GM18868 (cell line): ENCODE measurements at regions not wholly inside any gene's neighbourhood (a gene's known extent, or its start where the extent isn't known, plus 50 kb on each side); places are given as distances from the start of the nearest gene placed in this dataset.
"Not testable (repeated sequence)": the region's sequence is repeated elsewhere in the genome, so short reads cannot be mapped to it uniquely, and the experiment has no call there.

Experiments
- ATAC-seq: cut with Tn5 transposase; IDR thresholded peaks from one replicate; pipeline ENCODE4 v1.9.1; 2021; ENCODE audit warnings: mild to moderate bottlenecking, moderate library complexity; ENCODE audit not compliant: unreplicated experiment

DNA sequence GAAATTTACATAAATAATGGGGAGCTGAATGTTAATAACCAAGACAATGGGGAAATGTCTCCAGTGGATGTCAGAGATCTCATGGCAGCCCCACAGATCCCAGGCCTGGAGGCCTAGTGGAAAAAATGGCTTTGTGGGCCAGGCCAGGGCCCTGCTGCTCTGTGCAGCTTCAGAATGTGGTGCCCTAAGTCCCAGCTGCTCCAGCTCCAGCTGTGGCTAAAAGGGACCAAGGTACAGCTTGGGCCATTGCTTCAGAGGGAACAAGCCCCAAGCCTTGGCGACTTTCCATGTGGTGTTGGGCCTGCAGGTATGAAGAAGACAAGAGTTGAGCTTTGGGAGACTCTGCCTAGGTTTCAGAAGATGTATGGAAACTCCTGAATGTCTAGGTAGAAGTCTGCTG, 658.2 kb downstream of the NUP35 start:
- ATAC-seq, result no peak

DNA sequence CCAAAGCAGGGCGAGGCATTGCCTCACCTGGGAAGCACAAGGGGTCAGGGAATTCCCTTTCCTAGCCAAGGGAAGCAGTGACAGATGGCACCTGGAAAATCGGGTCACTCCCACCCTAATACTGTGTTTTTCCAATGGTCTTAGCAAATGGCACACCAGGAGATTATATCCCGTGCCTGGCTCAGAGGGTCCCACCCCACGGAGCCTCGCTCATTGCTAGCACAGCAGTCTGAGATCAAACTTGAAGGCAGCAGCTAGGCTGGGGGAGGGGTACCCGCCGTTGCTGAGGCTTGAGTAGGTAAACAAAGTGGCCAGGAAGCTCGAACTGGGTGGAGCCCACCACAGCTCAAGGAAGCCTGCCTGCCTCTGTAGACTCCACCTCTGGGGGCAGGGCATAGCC, 664.6 kb downstream of the NUP35 start:
- ATAC-seq, result not testable (repeated sequence)

DNA sequence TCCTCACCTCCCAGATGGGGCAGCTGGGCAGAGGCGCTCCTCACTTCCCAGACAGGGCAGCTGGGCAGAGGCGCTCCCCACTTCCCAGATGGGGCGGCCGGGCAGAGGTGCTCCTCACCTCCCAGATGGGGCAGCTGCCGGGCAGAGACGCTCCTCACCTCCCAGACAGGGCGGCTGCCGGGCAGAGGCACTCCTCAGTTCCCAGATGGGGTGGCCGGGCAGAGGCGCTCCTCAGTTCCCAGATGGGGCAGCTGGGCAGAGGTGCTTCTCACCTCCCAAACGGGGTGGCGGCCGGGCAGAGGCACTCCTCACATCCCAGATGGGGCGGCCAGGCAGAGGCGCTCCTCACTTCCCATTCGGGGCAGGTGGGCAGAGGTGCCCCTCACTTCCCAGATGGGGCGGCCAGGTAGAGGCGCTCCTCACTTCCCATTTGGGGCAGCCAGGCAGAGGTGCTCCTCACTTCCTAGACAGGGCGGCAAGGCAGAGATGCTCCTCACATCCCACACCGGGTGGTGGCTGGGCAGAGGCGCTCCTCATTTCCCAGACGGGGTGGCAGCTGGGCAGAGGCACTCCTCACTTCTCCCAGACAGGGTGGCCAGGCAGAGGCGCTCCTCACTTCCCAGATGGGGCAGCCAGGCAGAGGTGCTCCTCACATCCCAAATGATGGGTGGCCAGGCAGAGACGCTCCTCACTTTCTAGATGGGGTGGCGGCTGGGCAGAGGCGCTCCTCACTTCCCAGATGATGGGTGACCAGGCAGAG, 668.1 kb downstream of the NUP35 start:
- not testable (repeated sequence) for ATAC-seq

DNA sequence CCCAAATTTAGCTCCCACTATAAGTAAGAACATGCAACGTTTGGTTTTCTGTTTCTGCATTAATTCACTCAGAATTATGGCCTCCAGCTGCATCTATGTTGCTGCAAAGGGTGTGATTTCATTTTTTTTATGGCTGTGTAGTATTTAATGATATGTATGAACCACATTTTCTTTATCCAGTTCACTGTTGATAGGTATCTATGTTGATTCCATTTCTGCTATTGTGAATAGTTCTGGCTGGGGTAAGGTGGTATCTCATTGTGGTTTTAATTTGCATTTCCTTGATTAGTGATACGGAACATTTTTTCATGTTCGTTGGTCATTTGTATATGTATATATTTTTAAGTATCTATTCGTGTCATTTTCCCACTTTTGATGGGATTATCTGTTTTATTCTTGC, 674.3 kb downstream of the NUP35 start:
- ATAC-seq, result no peak

DNA sequence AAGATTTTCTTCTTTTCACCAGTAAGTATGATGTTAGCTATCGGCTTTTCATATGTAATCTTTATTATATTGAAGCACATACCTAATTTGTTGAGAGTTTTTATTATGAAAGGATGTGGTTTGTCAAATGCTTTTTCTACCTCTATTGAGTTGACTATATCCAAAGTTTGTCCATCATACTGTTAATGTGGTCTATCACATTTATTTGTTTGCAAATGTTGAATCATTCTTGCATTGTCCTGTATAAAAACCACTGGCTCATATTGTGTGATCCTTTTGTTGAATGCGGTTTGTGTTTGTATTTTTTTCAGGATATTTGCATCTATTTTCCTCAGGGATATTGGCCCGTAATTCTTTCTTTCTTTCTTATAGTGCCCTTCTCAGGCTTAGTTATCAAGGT, 675.5 kb downstream of the NUP35 start:
- no peak for ATAC-seq

DNA sequence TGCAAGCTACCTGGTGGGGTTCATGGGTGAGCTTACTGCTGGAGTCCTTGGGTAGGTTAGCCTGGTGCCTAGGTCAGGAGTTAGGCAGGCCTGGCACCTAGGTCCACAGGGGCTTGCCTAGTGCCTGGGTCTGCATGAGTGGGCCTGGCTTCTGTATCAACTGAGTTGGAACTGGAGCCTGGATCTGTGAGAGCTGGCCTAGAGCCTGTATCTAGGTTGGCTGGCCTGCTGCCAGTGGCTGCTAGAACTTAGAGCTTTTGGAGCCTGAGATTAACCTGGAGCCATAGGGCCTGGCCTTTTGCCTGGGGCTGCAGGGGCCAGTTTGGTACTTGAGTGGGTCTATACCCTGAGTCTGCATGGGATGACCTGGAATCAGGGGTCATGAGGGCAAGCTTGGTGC, 679.4 kb downstream of the NUP35 start:
- ATAC-seq, result no peak

DNA sequence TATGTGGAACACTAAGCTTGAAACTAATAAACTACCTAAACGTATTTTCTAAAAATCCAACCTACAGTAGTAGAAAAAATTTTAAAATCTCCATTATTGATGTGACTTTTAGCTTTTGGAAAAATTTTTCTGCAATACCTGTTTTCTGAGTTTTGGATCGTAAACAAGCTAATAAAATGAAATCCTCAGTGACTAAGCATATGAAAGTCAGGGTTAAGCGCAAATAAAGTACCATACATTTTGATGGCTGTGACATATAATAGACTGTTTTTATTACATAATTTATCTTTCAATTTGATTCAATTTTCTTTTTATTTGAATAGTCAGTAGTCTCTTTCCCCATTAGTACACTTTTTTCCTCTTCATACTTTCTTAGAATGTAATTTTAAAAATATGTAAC, 683.6 kb downstream of the NUP35 start:
- no peak for ATAC-seq

DNA sequence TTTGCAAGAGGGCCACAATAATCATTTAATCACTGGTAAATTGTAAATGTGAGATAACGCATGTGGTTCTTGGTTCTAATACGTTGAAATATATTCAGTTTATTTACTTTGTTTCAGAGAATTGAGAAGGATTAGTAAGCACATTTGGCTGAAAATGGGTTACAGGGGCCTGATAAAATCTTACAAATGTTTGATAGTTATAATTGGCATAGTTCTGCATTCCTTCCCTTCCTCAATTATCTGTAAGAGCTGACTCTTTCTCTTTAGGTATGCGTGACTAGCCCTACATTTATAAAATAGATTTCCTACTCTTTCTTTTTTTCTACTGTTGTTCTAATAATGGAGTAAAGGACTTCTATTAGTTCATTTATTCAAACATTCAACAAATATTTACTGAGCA, 685.2 kb downstream of the NUP35 start:
- ATAC-seq, result no peak

DNA sequence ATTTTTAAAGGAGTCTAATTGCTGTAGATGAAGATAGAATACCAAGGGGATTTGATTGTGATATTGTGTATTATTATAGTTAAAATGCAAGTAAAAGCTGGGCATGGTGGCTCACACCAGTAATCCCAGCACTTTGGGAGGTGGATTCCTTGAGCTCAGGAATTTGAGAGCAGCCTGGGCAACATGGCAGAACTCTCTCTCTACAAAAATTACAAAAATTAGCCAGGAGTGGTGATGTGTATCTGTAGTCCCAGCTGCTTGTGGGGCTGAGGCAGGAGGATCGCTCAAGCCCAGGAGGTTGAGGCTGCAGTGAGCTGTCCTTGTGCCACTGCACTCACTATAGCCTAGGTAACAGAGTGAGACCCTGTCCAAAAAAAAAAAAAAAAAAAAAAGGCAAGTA, 687.0 kb downstream of the NUP35 start:
- ATAC-seq, result no peak

DNA sequence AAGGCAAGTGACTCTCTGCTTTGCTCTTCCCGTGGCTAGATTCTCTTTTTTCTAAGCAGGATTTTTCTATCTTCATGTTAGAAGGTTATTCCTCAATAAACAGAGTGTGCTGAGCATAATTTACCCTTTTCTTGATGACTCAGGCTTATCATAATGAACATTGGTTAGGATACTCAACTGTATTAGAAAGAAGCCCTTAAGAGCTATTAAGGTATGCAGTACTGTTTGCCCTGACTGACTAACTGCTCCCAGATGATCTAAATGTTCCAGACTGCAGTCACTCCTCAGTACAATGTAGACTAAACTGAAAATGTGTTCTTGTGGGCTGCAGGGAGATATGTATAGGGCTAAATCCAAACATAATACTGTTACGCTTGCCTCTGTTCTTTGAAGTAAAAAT, 687.8 kb downstream of the NUP35 start:
- ATAC-seq, result no peak

DNA sequence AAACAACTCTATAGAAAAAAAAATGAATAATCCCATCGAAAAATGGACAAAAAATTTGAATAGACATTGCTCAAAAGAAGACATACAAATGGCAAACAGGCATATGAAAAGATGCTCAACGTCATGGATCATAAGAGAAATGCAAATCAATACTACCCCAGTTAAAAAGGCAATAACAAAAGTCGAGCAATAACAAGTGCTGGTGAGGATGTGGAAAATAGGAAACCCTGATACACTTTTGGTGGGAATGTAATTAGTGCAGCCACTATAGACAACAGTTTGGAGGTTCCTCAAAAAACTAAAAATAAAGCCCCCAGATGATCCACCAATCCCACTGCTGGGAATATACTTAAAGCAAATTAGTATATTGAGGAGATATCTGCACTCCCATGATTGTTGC, 701.5 kb downstream of the NUP35 start:
- no peak for ATAC-seq

DNA sequence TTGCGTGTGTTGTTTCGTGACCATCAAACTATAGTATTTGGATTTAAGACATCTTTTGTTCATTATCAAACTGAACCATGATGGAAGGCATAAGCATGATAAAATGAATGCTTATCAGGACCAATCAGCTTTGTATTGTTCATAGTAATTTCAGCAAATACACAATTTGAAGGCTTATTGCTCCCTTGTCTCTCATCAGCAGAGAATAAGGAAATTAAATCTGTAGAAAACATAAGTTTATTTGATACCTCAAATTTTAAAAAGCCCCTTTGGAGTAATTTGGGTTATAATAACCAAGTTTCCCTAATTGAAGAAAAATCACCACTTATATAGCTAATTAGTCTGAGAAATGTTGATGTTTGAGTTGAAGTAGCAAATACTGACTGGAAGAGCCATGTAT, 705.7 kb downstream of the NUP35 start:
- no peak for ATAC-seq

DNA sequence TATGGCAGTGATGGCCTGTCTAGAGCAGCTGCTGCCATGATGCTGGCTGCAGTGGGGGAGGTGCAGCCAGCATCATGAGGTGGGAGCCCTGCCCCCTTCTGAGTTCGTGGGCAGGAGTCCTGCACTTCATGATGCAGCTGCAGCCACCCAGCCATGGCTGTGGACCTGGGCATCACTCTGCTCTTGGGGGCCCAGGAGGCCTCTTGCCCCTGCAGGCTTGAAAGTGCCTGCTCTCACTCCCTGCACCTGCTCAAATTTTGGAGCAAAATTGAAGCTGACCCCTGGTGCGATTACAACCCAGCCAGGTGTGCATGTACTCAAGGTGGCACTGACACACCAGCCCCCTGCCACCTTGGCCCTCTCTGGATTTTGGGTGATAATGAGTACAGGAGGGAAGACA, 712.9 kb downstream of the NUP35 start:
- no peak for ATAC-seq

DNA sequence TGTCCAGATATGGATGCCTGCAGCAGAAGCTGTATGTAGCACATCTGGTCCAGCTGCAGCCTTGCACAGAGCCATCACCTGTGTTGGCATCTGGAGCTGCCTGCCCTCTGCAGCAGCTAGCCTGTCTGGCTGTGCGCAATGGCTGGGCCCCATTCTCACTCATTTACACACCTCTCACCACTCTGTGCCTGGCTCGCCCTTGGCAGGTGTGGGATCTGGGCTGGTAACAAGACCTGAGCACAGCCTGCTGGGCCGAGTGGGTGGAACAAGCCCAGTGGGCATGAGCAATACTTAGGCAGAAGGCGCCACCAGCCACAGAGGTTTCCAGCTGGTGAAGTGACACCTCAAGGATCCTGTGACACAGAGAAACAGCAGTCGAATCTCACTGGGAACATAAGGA, 714.1 kb downstream of the NUP35 start:
- no peak for ATAC-seq

DNA sequence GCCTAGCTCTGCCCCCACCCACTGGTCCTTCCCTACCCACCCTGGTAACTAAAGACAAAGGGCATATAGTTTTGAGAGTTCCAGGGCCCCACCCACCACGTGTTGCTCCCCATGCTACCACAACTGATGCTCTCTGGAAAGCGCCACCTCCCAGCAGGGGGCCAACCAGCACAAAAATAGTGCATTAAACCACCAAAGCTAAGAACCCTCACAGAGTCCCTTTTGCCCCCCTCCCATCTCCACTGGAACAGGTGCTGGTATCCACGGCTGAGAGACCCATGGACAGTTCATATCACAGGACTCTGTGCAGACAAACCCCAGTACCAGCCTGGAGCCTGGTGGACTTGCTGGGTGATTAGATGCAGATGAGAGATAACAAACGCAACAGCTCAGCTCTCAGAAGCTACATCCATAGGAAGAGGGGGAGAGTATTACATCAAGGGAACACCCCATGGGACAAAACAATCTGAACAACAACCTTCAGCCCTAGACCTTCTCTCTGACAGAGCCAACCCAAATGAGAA, 715.9 kb downstream of the NUP35 start:
- ATAC-seq, result no peak

DNA sequence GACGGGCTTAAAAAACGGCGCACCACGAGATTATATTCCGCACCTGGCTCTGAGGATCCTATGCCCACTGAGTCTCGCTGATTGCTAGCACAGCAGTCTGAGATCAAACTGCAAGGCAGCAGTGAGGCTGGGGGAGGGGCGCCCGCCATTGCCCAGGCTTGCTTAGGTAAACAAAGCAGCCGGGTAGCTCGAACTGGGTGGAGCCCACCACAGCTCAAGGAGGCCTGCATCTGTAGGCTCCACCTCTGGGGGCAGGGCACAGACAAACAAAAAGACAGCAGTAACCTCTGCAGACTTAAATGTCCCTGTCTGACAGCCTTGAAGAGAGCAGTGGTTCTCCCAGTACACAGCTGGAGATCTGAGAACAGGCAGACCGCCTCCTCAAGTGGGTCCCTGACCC, 725.6 kb downstream of the NUP35 start:
- ATAC-seq, result not testable (repeated sequence)

DNA sequence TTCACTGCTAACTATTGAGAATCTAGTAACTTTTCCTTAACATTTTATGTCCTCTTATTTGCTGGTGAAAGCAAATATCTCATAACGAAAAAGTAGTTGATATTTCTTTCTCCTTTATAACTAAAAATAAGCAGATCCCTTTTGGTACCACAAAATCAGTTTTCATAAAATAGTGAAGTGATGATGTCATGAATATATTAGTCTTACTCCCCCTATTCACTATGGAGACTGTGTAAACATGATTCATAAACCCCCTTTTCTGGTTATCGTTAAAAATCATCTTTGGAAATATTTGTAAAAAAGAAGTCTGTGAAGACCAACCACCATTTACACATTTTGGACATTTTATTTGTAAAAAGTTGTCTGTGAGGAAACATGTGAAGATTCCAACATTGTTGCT, 734.9 kb downstream of the NUP35 start:
- no peak for ATAC-seq

DNA sequence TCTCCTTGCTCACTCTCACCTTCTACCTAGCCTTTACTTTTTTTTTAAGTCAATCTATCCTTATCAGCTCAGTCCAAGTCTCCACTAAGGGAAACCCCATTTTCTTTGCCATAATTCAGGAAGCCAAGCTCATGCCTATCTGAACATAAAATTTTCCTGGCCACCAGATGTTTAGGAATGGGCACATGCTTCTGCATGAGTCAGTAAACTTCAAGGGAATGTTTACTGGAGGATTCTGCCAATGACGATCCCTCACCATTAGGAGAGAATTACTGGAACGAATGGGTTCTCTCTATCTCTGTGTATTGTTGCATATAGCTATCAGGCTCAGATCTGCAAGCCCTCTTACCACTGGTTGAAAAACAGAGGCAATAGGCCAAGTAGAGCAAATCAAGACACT, 731.7 kb upstream of the ZNF804A start:
- no peak for ATAC-seq

DNA sequence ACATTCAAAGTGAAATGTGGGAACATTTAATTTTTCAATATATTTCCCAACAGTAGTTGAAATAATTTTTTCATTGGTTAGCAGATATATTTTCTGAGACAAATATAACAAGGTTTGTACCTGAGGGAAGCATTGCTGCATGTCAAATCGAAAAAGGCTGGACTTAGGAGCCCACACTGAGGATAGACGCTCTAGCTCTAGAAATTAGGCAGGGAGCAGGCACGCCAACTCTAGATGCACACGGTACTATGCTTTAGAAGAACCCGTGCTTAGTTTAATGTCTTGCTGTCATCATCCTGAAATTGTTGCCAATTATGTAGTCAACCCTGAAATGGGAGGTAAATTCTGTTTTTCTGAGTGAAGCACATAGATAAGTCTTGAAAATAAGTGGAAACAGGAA, 731.1 kb upstream of the ZNF804A start:
- no peak for ATAC-seq

DNA sequence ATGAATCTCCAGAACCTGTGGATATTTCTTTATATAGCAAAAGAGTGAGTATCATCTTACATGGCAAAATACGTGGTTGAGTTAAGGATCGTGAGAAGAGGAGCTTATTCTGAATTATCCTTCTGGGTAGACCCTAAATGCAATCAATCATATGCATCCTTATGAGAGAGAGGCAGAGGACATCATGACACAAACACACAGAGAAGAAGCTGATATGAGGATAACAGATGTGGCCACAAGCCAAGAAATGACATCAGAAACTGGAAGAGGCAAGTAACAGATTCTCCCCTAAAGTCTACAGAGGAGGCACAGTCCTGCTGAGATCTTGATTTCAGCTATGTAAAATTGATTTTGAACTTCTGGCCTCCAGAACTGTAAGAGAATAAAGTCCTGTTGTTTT, 730.2 kb upstream of the ZNF804A start:
- no peak for ATAC-seq

DNA sequence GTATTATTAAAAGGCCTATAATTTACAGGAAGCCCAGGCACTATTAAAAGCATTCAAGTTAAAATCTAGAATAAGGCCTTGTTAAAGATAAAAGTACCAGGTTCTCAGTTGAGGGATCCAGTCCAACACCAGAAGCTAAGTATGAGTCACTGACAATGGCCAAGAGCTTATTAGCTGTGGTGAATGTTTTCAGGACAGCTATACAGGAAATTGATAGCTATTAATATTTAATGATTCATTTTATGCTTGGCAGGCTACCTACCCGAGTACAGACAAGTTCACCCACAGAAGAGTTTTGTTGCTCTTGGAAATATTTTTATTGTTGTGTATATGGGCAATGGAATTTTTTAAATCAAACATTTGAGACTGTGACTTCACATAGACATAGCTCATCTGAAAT, 729.6 kb upstream of the ZNF804A start:
- no peak for ATAC-seq

DNA sequence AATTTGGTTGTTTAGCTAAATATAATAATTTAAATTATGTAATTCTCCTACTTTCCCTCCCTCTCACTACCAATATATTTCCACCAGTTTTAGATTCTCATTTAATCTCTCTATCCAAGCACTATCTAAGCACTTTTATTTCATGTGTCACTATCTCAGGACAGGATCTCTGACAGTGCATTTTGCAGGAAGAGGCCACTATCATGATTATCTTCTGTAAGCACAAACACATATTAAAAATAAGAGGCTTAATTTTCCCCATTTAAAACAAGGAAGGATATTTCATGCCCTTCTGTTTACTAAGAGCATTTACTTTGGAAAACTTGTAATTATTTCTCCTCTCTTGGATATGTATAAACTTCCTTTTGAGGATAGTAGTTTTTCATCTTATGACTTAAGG, 726.2 kb upstream of the ZNF804A start:
- ATAC-seq, result no peak

DNA sequence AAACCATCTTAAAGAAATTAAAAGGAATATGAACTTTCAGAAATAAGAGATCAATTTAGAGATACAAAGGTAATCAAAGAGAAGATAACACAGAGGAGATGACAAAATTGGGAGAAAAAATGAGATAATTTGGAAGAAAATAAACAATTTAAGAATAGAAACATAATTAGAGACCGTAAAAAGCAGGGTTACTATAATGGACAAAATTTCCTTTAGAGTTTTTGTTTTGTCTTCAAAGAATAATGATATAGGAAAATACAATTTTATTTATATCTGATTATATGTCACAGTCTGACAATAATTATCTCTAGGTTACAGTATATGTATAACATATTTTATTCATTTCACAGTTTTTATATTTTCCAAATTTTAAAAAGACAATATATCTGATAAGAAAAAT, 716.4 kb upstream of the ZNF804A start:
- no peak for ATAC-seq
